ENCODE measurements at regions not wholly inside any gene's neighbourhood (a gene's known extent, or its start where the extent isn't known, plus 50 kb on each side); places are given as distances from the start of the nearest gene placed in this dataset.

GRCh38 chr6:90435207-90435899 is 138.7 kb upstream of the BACH2 start:
- no peaks in the 10 kb centered on the region; the same call in none of the 2 replicates for H3K27me3 ChIP-seq (ENCODE audit: control insufficient read depth, insufficient read depth, low read length)
- POLR2A ChIA-PET = no interaction called here

GRCh38 chr6:90434094-90434493 is 137.5 kb upstream of the BACH2 start:
- no peaks in the 10 kb centered on the region for H3K36me3 ChIP-seq (ENCODE audit: control insufficient read depth, insufficient read depth, low read length)
- no peak overlapping the region for H3K4me3 ChIP-seq (ENCODE audit: low read depth, low read length)
- TF ChIP-seq, protein P1, sequence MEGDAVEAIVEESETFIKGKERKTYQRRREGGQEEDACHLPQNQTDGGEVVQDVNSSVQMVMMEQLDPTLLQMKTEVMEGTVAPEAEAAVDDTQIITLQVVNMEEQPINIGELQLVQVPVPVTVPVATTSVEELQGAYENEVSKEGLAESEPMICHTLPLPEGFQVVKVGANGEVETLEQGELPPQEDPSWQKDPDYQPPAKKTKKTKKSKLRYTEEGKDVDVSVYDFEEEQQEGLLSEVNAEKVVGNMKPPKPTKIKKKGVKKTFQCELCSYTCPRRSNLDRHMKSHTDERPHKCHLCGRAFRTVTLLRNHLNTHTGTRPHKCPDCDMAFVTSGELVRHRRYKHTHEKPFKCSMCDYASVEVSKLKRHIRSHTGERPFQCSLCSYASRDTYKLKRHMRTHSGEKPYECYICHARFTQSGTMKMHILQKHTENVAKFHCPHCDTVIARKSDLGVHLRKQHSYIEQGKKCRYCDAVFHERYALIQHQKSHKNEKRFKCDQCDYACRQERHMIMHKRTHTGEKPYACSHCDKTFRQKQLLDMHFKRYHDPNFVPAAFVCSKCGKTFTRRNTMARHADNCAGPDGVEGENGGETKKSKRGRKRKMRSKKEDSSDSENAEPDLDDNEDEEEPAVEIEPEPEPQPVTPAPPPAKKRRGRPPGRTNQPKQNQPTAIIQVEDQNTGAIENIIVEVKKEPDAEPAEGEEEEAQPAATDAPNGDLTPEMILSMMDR (IDR thresholded peaks at IDR 0.05; ENCODE audit: insufficient read depth, low read depth, low read length) = no peak
- DNase-seq (ENCODE audit: low read depth) = no peak
- ChIA-PET CTCF (interaction anchor here (1.0 to 1.5 kb wide), 3 partner anchors 10 to 494 kb away, joined by 3 to 7 read pairs (median 3); no protein-coding TSS in a partner anchor), POLR2A (interaction anchor here (0.6 kb wide), 1 partner anchor 37 kb away, joined by 3 read pairs; no protein-coding TSS in a partner anchor)
- no peaks in the 10 kb centered on the region; the same call in 1 of the 2 replicates for H3K27me3 ChIP-seq (ENCODE audit: control insufficient read depth, insufficient read depth, low read length)

More at GRCh38 chr6:90435207-90435899, 138.7 kb upstream of the BACH2 start:
- CTCF ChIA-PET = interaction anchor here (0.6 to 1.7 kb wide), 2 partner anchors 11 to 42 kb away, joined by 4 read pairs; no protein-coding TSS in a partner anchor
- Histone ChIP-seq H3K4me3 (ENCODE audit: low read depth, low read length) (no peak overlapping the region), H3K36me3 (ENCODE audit: control insufficient read depth, insufficient read depth, low read length) (no peaks in the 10 kb centered on the region)
- TF ChIP-seq, protein P1 (IDR thresholded peaks at IDR 0.05; ENCODE audit: insufficient read depth, low read depth, low read length) = no peak
- DNase-seq (ENCODE audit: low read depth) = no peak

DNA sequence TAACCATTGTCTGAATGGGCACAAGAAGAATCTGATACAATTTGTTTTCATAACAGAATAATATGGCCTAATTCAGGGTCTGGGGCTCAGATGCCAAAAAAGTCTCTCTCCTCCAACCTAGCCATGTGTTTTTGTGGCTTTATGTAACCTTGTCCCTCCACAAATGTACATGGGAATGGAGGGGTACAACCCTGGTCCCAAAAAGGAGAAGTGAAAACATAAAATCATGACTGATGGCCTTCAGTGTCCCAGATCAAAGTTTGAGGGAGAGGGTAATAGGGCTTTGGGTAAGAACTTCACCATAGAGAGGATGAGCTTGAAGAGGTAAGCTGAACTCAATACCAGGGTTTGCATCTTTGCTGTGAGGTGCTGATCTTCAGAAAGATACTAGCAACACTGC is 136.3 kb upstream of the BACH2 start:
- POLR2A ChIA-PET = no interaction called here
- TF ChIP-seq, protein P1 (IDR thresholded peaks at IDR 0.05; ENCODE audit: insufficient read depth, low read depth, low read length) = no peak
- H3K36me3 ChIP-seq (ENCODE audit: control insufficient read depth, insufficient read depth, low read length) = no peaks in the 10 kb centered on the region
- no peaks in the 10 kb centered on the region for H3K27me3 ChIP-seq (ENCODE audit: control insufficient read depth, insufficient read depth, low read length)
- no peak overlapping the region for H3K4me3 ChIP-seq (ENCODE audit: low read depth, low read length)
- no peak for DNase-seq (ENCODE audit: low read depth)
- CTCF ChIA-PET = interaction anchor here (1.5 kb wide), 1 partner anchor 9 kb away, joined by 7 read pairs; no protein-coding TSS in a partner anchor

- TF ChIP-seq, protein P1 (IDR thresholded peaks at IDR 0.05; ENCODE audit: insufficient read depth, low read depth, low read length) = no peak
- DNase-seq (ENCODE audit: low read depth) = no peak
- Histone ChIP-seq H3K27me3 (ENCODE audit: control insufficient read depth, insufficient read depth, low read length) (no peaks in the 10 kb centered on the region), H3K4me3 (ENCODE audit: low read depth, low read length) (no peak overlapping the region), H3K36me3 (ENCODE audit: control insufficient read depth, insufficient read depth, low read length) (no peaks in the 10 kb centered on the region)
- POLR2A ChIA-PET = no interaction called here
- CTCF ChIA-PET = interaction anchor here (0.9 to 1.7 kb wide), 2 partner anchors 39 to 492 kb away, joined by 3 read pairs; no protein-coding TSS in a partner anchor
These were observed 135.6 kb upstream of the BACH2 start for GRCh38 chr6:90432041-90432775.

DNA sequence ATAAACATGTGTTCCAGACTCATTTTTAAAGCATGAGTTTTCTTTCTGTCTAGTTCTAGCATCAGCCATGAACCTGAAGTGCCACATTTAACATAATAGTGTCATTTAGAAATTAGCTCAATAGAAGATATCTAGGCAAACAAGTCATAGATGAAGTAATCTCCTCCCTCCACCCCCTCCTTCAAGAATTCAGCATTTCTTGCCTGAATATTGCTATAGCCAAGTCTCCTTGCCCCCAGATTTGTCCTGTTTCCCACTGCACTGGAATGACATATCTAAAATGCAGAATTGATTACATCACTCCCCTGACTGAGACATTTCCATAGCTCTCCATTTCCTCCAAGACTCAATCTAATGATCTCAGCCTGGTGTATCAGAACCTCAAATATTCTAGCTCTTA is 134.9 kb upstream of the BACH2 start:
- ChIA-PET CTCF (interaction anchor here (0.9 to 1.7 kb wide), 2 partner anchors 38 to 491 kb away, joined by 3 read pairs; no protein-coding TSS in a partner anchor), POLR2A (no interaction called here)
- no peaks in the 10 kb centered on the region for H3K27me3 ChIP-seq (ENCODE audit: control insufficient read depth, insufficient read depth, low read length)
- DNase-seq (ENCODE audit: low read depth) = no peak
- no peaks in the 10 kb centered on the region for H3K36me3 ChIP-seq (ENCODE audit: control insufficient read depth, insufficient read depth, low read length)
- TF ChIP-seq, protein P1 (IDR thresholded peaks at IDR 0.05; ENCODE audit: insufficient read depth, low read depth, low read length) = no peak
- no peak overlapping the region for H3K4me3 ChIP-seq (ENCODE audit: low read depth, low read length)

Measured in BJ (cell line).